Activated CD8-positive, alpha-beta memory T cell treated with anti-CD3 and anti-CD28 coated beads for 24 hours (primary cell): ENCODE measurements at regions not wholly inside any gene's neighbourhood (a gene's known extent, or its start where the extent isn't known, plus 50 kb on each side); places are given as distances from the start of the nearest gene placed in this dataset.
"Not testable (repeated sequence)": the region's sequence is repeated elsewhere in the genome, so short reads cannot be mapped to it uniquely, and the experiment has no call there.

Experiments used
- DNase-seq: peaks from one replicate; pipeline ENCODE4 v3.0.0-alpha.2; 2020

- no peak for DNase-seq
Measured at GRCh38 chr4:53919535-53919934, 144.9 kb downstream of the CHIC2 start.

- no peak for DNase-seq
Measured at GRCh38 chr4:53917729-53918128, 146.7 kb downstream of the CHIC2 start.

GRCh38 chr4:53916431-53916889, 147.9 kb downstream of the CHIC2 start:
- no peak for DNase-seq

GRCh38 chr4:53914313-53915016, 149.9 kb downstream of the CHIC2 start:
- no peak for DNase-seq

GRCh38 chr4:53913771-53914170, 150.6 kb downstream of the CHIC2 start:
- DNase-seq: no peak

GRCh38 chr4:53912766-53913497, 151.5 kb downstream of the CHIC2 start:
- no peak for DNase-seq

- DNase-seq: no peak
Measured at GRCh38 chr4:53908661-53909078, 155.7 kb downstream of the CHIC2 start.

GRCh38 chr4:53907772-53908171, 156.6 kb downstream of the CHIC2 start:
- no peak for DNase-seq

- no peak for DNase-seq
Measured at GRCh38 chr4:53906606-53907190, 157.7 kb downstream of the CHIC2 start.

- no peak for DNase-seq
Measured at GRCh38 chr4:53905941-53906377, 158.4 kb downstream of the CHIC2 start.

- no peak for DNase-seq
Measured at GRCh38 chr4:53905276-53905940, 159.0 kb downstream of the CHIC2 start.

GRCh38 chr4:53902786-53903185, 161.6 kb downstream of the CHIC2 start:
- DNase-seq: no peak

GRCh38 chr4:53900271-53900649, 164.1 kb downstream of the CHIC2 start:
- DNase-seq: no peak

GRCh38 chr4:53899586-53900270, 164.7 kb downstream of the CHIC2 start:
- no peak for DNase-seq

- no peak for DNase-seq
Measured at GRCh38 chr4:53895137-53895536, 169.3 kb downstream of the CHIC2 start.

GRCh38 chr4:53890461-53890860, 173.9 kb downstream of the CHIC2 start:
- DNase-seq: no peak

GRCh38 chr4:53889326-53890055, 174.9 kb downstream of the CHIC2 start:
- no peak for DNase-seq

- no peak for DNase-seq
Measured at GRCh38 chr4:53886090-53886489, 178.3 kb downstream of the CHIC2 start.

- DNase-seq: no peak
Measured at GRCh38 chr4:53885668-53886067, 178.7 kb downstream of the CHIC2 start.

- DNase-seq: not testable (repeated sequence)
Measured at GRCh38 chr4:53877096-53877495, 187.3 kb downstream of the CHIC2 start.

GRCh38 chr4:53866055-53866454, 198.3 kb downstream of the CHIC2 start:
- no peak for DNase-seq

GRCh38 chr4:53865054-53865453, 199.4 kb downstream of the CHIC2 start:
- no peak for DNase-seq
